IgD-negative memory B cell (primary cell): ENCODE measurements at regions not wholly inside any gene's neighbourhood (a gene's known extent, or its start where the extent isn't known, plus 50 kb on each side); places are given as distances from the start of the nearest gene placed in this dataset.

Experiments
- H3K27ac Mint-ChIP-seq, 3 donors: one replicate each; pipeline ENCODE4 v1.8.0; 2020 to 2022; ENCODE audit warnings: mild to moderate bottlenecking in 3 of 3, mixed read lengths in 3 of 3, moderate library complexity in 1 of 3
- H3K27me3 Mint-ChIP-seq: one replicate; pipeline ENCODE4 v1.8.0; 2021; ENCODE audit warnings: mixed read lengths
- H3K36me3 Mint-ChIP-seq: one replicate; pipeline ENCODE4 v1.8.0; 2020; ENCODE audit warnings: mild to moderate bottlenecking, mixed read lengths
- H3K4me1 Mint-ChIP-seq, 3 donors: one replicate each; pipeline ENCODE4 v1.8.0; 2020 to 2022; ENCODE audit warnings: mixed read lengths in 3 of 3, mild to moderate bottlenecking in 1 of 3
- H3K4me3 Mint-ChIP-seq, 4 donors: one replicate each; pipeline ENCODE4 v1.8.0; 2020 to 2022; ENCODE audit warnings: mild to moderate bottlenecking in 4 of 4, mixed read lengths in 4 of 4, moderate library complexity in 3 of 4
- H3K9me3 Mint-ChIP-seq, 3 donors: one replicate each; pipeline ENCODE4 v1.8.0; 2020 to 2021; ENCODE audit warnings: mixed read lengths in 3 of 3, mild to moderate bottlenecking in 1 of 3

GRCh38 chr13:31631071-31631470, 108.3 kb upstream of the RXFP2 start:
- no peaks in the 10 kb centered on the region for H3K4me1 Mint-ChIP-seq
- no peak overlapping the region for H3K27ac Mint-ChIP-seq
- peaks cover 3 to 4% (median 3%) of the 10 kb centered on the region in 3 donors for H3K9me3 Mint-ChIP-seq
- H3K27me3 Mint-ChIP-seq: peaks cover 2% of the 10 kb centered on the region
- H3K36me3 Mint-ChIP-seq: no peaks in the 10 kb centered on the region
- H3K4me3 Mint-ChIP-seq: no peak overlapping the region

DNA sequence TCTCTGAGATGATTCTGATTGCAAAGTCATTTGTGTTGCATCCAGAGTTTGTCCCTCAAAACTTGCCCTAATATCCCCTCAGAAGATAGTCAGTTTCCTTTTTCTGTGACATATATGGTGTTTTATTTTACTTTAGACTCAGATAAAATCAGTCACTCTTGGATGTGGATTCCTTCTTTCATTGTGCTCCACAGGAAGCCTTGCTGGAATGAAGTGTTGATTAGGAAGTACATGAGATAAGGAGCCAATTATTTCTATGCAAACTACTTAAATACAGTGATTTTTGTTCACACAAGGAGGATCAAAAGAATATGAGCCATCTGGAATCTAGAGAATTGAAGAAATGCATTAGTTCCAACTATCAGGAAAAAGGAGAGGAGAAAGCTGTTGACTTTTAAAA, 107.6 kb upstream of the RXFP2 start:
- Mint-ChIP-seq H3K4me1 (no peaks in the 10 kb centered on the region), H3K9me3 (peaks cover 4 to 6% (median 5%) of the 10 kb centered on the region in 3 donors), H3K4me3 (no peak overlapping the region), H3K27ac (no peak overlapping the region), H3K36me3 (no peaks in the 10 kb centered on the region), H3K27me3 (no peaks in the 10 kb centered on the region)

- no peak overlapping the region for H3K4me3 Mint-ChIP-seq
- H3K27me3 Mint-ChIP-seq: peaks cover 3% of the 10 kb centered on the region
- H3K4me1 Mint-ChIP-seq: no peaks in the 10 kb centered on the region
- H3K27ac Mint-ChIP-seq: no peak overlapping the region
- peaks cover 6 to 13% (median 8%) of the 10 kb centered on the region in 3 donors for H3K9me3 Mint-ChIP-seq
- peaks cover 1% of the 10 kb centered on the region for H3K36me3 Mint-ChIP-seq
These were observed 100.7 kb upstream of the RXFP2 start for GRCh38 chr13:31638577-31638976.

GRCh38 chr13:31639443-31640163, 99.7 kb upstream of the RXFP2 start:
- peaks cover 3% of the 10 kb centered on the region for H3K27me3 Mint-ChIP-seq
- H3K4me1 Mint-ChIP-seq: no peaks in the 10 kb centered on the region
- H3K9me3 Mint-ChIP-seq: peaks cover 6 to 10% (median 8%) of the 10 kb centered on the region in 3 donors
- H3K27ac Mint-ChIP-seq: no peak overlapping the region
- peaks cover 1% of the 10 kb centered on the region for H3K36me3 Mint-ChIP-seq
- no peak overlapping the region for H3K4me3 Mint-ChIP-seq

GRCh38 chr13:31649766-31650165, 89.6 kb upstream of the RXFP2 start:
- no peaks in the 10 kb centered on the region for H3K36me3 Mint-ChIP-seq
- peaks cover 0 to 2% (median 0%) of the 10 kb centered on the region in 3 donors for H3K9me3 Mint-ChIP-seq
- no peaks in the 10 kb centered on the region for H3K4me1 Mint-ChIP-seq
- no peaks in the 10 kb centered on the region for H3K27me3 Mint-ChIP-seq
- no peak overlapping the region for H3K4me3 Mint-ChIP-seq
- peak overlapping the region in 1 of 3 donors; percentile 3 for H3K27ac Mint-ChIP-seq

GRCh38 chr13:31653730-31654129, 85.6 kb upstream of the RXFP2 start:
- Mint-ChIP-seq H3K9me3 (peaks cover 0 to 6% (median 2%) of the 10 kb centered on the region in 3 donors), H3K27me3 (no peaks in the 10 kb centered on the region), H3K4me3 (no peak overlapping the region), H3K36me3 (no peaks in the 10 kb centered on the region), H3K27ac (no peak overlapping the region), H3K4me1 (no peaks in the 10 kb centered on the region)

DNA sequence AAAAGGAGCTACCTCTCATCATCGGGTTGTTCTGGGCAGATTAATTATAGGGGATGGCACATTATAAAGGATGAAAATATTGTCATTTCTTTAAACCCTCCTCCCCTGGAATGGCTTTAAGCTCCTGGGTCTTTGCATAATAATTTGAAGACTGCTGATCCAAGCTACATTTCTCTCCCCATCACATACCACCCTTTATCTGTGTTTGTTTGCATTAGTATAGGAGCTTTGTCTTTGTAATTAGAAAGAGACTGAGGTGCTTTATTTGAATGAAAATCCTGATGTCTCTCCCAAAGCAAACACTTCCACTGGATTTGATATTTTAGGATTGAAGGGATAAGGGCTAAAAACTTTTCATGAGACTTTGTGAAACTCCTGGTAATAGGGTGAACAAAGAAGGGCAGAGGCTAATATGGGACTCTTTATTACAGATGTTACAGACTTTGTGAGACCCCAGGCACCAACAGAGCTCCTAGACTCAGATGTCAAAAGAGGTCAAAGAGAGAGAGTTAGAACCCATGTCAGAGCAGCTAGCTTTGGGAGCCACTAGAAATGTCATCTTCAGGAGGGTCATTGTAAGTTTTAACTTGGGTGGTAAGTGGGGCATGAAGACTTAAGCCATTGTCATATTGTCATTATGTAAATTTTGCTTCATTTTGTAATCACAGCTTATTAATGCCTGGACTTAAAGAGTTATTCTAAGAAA, 75.3 kb upstream of the RXFP2 start:
- Mint-ChIP-seq H3K27me3 (no peaks in the 10 kb centered on the region), H3K9me3 (peaks cover 0 to 12% (median 2%) of the 10 kb centered on the region in 3 donors), H3K36me3 (no peaks in the 10 kb centered on the region), H3K4me3 (no peak overlapping the region), H3K4me1 (no peaks in the 10 kb centered on the region), H3K27ac (no peak overlapping the region)

- Mint-ChIP-seq H3K4me1 (peaks cover 0 to 1% (median 0%) of the 10 kb centered on the region in 3 donors), H3K36me3 (peaks cover 2% of the 10 kb centered on the region), H3K27ac (no peak overlapping the region), H3K4me3 (no peak overlapping the region), H3K9me3 (peaks cover 0 to 9% (median 2%) of the 10 kb centered on the region in 3 donors), H3K27me3 (no peaks in the 10 kb centered on the region)
These were observed 68.3 kb upstream of the RXFP2 start for GRCh38 chr13:31670831-31671617.

DNA sequence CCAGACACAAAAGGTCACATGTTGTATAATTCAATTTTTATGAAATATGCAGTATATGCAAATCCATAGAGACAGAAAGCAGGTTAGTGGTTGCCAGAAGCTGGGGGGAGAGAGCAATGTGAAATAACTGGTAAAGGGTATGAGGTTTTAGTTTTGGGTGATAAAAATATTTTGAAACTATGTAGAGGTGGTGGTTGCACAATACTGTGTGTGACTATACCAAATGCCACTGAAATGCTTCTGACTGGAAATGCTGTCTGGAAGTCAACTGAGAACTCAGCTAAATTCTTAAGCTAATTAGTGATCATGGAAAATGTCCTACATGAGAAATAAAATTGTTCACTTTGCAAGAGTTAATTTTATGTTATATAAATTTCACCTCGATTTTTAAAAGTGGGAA, 65.3 kb upstream of the RXFP2 start:
- Mint-ChIP-seq H3K4me3 (no peak overlapping the region), H3K27me3 (no peaks in the 10 kb centered on the region), H3K27ac (no peak overlapping the region), H3K36me3 (peaks cover 2% of the 10 kb centered on the region), H3K9me3 (peaks cover 0 to 5% (median 3%) of the 10 kb centered on the region in 3 donors), H3K4me1 (peaks cover 0 to 1% (median 0%) of the 10 kb centered on the region in 3 donors)

DNA sequence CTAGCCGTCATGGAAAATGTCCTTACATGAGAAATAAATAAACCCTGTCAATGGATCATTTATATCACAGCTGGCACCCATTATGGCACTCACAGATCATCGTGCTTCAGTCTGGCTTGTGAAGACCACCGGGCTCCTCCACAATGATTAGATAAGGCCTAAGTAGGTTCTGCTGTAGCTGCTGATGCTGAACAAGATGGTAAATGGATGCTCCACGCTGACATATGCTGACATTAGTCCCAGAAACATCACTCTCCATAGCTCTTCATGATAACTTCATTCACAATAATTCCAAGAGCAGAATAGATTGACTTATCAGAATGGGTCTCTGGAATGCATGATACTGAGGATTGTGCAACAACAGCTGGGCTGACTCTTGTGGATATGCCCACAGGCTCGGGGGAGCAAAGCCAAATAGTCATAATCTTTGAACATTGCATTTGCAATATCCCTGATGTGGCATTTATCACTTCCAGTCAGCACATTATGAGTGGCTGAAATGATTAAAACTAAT, 63.8 kb upstream of the RXFP2 start:
- Mint-ChIP-seq H3K36me3 (peaks cover 2% of the 10 kb centered on the region), H3K27ac (no peak overlapping the region), H3K4me3 (no peak overlapping the region), H3K4me1 (peaks cover 0 to 1% (median 0%) of the 10 kb centered on the region in 3 donors), H3K9me3 (peaks cover under 1 to 5% (median 3%) of the 10 kb centered on the region in 3 donors), H3K27me3 (no peaks in the 10 kb centered on the region)

DNA sequence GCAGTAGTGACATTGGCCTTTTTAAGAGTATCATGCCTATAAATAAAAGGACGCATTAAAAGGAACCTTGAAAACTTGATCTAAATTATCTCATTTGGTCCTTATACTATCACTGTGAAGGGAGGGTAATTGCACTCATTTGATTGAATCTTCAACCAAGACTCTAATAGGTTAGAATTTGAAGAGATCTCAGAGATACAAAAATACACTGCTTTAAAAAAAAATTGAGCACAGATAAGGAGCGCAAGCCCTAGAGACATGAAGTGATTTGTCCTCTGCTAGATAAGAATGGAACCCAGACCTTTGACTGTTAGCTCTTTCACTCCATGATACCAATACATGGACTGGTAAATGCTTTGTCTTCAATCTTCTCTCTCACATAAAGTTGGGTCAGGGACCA, 58.2 kb upstream of the RXFP2 start:
- Mint-ChIP-seq H3K36me3 (no peaks in the 10 kb centered on the region), H3K27ac (no peak overlapping the region), H3K27me3 (no peaks in the 10 kb centered on the region), H3K4me1 (no peaks in the 10 kb centered on the region), H3K9me3 (peaks cover 0 to 2% (median 1%) of the 10 kb centered on the region in 3 donors), H3K4me3 (no peak overlapping the region)

GRCh38 chr13:31684466-31684865, 54.9 kb upstream of the RXFP2 start:
- Mint-ChIP-seq H3K27ac (no peak overlapping the region), H3K4me3 (no peak overlapping the region), H3K27me3 (no peaks in the 10 kb centered on the region), H3K9me3 (peaks cover 0 to 2% (median under 1%) of the 10 kb centered on the region in 3 donors), H3K36me3 (no peaks in the 10 kb centered on the region), H3K4me1 (no peaks in the 10 kb centered on the region)

- Mint-ChIP-seq H3K27me3 (peaks cover 1% of the 10 kb centered on the region), H3K9me3 (peaks cover 0 to 4% (median 2%) of the 10 kb centered on the region in 3 donors), H3K4me1 (no peaks in the 10 kb centered on the region), H3K27ac (no peak overlapping the region), H3K36me3 (no peaks in the 10 kb centered on the region), H3K4me3 (no peak overlapping the region)
These were observed 52.5 kb upstream of the RXFP2 start for GRCh38 chr13:31686670-31687425.
